ENCODE measurements at regions not wholly inside any gene's neighbourhood (a gene's known extent, or its start where the extent isn't known, plus 50 kb on each side); places are given as distances from the start of the nearest gene placed in this dataset.
"Not testable (repeated sequence)": the region's sequence is repeated elsewhere in the genome, so short reads cannot be mapped to it uniquely, and the experiment has no call there.

- TF ChIP-seq CTCF (IDR thresholded peaks at IDR 0.05; ENCODE audit: low read depth, low read length), result no peak
- no peaks in the 10 kb centered on the region for H3K36me3 ChIP-seq
- no peak overlapping the region for H3K4me3 ChIP-seq (ENCODE audit: low read depth, low read length)
- peaks cover 51% of the 10 kb centered on the region for H3K27me3 ChIP-seq (ENCODE audit: insufficient read depth, low read depth, severe bottlenecking)
- H3K9me3 ChIP-seq (ENCODE audit: severe bottlenecking), result peaks cover 4% of the 10 kb centered on the region
- no peak for DNase-seq
- no peak overlapping the region for H3K27ac ChIP-seq
Measured at GRCh38 chr20:51169813-51170212, 146.9 kb upstream of the KCNG1 start.

GRCh38 chr20:51167911-51168310 is 145.0 kb upstream of the KCNG1 start:
- DNase-seq; H3K4me3 ChIP-seq (ENCODE audit: low read depth, low read length); H3K9me3 ChIP-seq (ENCODE audit: severe bottlenecking); H3K27ac ChIP-seq; H3K36me3 ChIP-seq: not testable (repeated sequence)
- H3K27me3 ChIP-seq (ENCODE audit: insufficient read depth, low read depth, severe bottlenecking), result peaks cover 61% of the 10 kb centered on the region

GRCh38 chr20:51166489-51166888 is 143.6 kb upstream of the KCNG1 start:
- Histone ChIP-seq H3K27ac (no peak overlapping the region), H3K4me3 (ENCODE audit: low read depth, low read length) (no peak overlapping the region), H3K36me3 (no peaks in the 10 kb centered on the region), H3K27me3 (ENCODE audit: insufficient read depth, low read depth, severe bottlenecking) (peaks cover 68% of the 10 kb centered on the region), H3K9me3 (ENCODE audit: severe bottlenecking) (peaks cover 4% of the 10 kb centered on the region)
- no peak for TF ChIP-seq CTCF (IDR thresholded peaks at IDR 0.05; ENCODE audit: low read depth, low read length)
- DNase-seq, result no peak

GRCh38 chr20:51165131-51165530 is 142.2 kb upstream of the KCNG1 start:
- H3K27ac ChIP-seq, result no peak overlapping the region
- peaks cover 4% of the 10 kb centered on the region for H3K9me3 ChIP-seq (ENCODE audit: severe bottlenecking)
- no peak for TF ChIP-seq CTCF (IDR thresholded peaks at IDR 0.05; ENCODE audit: low read depth, low read length)
- DNase-seq, result no peak
- H3K36me3 ChIP-seq, result no peaks in the 10 kb centered on the region
- no peak overlapping the region for H3K4me3 ChIP-seq (ENCODE audit: low read depth, low read length)
- H3K27me3 ChIP-seq (ENCODE audit: insufficient read depth, low read depth, severe bottlenecking), result peaks cover 70% of the 10 kb centered on the region

- Histone ChIP-seq H3K4me3 (ENCODE audit: low read depth, low read length) (no peak overlapping the region), H3K36me3 (no peaks in the 10 kb centered on the region), H3K9me3 (ENCODE audit: severe bottlenecking) (peaks cover 4% of the 10 kb centered on the region), H3K27me3 (ENCODE audit: insufficient read depth, low read depth, severe bottlenecking) (peaks cover 70% of the 10 kb centered on the region), H3K27ac (no peak overlapping the region)
- DNase-seq, result no peak
- TF ChIP-seq CTCF (IDR thresholded peaks at IDR 0.05; ENCODE audit: low read depth, low read length), result no peak
Measured at GRCh38 chr20:51164731-51165130, 141.8 kb upstream of the KCNG1 start.

- TF ChIP-seq CTCF (IDR thresholded peaks at IDR 0.05; ENCODE audit: low read depth, low read length), result no peak
- no peak for DNase-seq
- peaks cover 72% of the 10 kb centered on the region for H3K27me3 ChIP-seq (ENCODE audit: insufficient read depth, low read depth, severe bottlenecking)
- no peak overlapping the region for H3K27ac ChIP-seq
- H3K4me3 ChIP-seq (ENCODE audit: low read depth, low read length), result no peak overlapping the region
- H3K36me3 ChIP-seq, result no peaks in the 10 kb centered on the region
- H3K9me3 ChIP-seq (ENCODE audit: severe bottlenecking), result peaks cover 4% of the 10 kb centered on the region
Measured at GRCh38 chr20:51163996-51164600, 141.2 kb upstream of the KCNG1 start.

Measured in WERI-Rb-1 (cell line).